ENCODE measurements at regions not wholly inside any gene's neighbourhood (a gene's known extent, or its start where the extent isn't known, plus 50 kb on each side); places are given as distances from the start of the nearest gene placed in this dataset.

GRCh38 chr10:83248106-83248631 lies 891.1 kb upstream of the GHITM start:
- TF ChIP-seq POLR2AphosphoS5 (IDR thresholded peaks at IDR 0.05; ENCODE audit: insufficient read depth in 1 of 2, low read depth in 1 of 2) = no peak
- TF ChIP-seq, protein P1, sequence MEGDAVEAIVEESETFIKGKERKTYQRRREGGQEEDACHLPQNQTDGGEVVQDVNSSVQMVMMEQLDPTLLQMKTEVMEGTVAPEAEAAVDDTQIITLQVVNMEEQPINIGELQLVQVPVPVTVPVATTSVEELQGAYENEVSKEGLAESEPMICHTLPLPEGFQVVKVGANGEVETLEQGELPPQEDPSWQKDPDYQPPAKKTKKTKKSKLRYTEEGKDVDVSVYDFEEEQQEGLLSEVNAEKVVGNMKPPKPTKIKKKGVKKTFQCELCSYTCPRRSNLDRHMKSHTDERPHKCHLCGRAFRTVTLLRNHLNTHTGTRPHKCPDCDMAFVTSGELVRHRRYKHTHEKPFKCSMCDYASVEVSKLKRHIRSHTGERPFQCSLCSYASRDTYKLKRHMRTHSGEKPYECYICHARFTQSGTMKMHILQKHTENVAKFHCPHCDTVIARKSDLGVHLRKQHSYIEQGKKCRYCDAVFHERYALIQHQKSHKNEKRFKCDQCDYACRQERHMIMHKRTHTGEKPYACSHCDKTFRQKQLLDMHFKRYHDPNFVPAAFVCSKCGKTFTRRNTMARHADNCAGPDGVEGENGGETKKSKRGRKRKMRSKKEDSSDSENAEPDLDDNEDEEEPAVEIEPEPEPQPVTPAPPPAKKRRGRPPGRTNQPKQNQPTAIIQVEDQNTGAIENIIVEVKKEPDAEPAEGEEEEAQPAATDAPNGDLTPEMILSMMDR (IDR thresholded peaks at IDR 0.05) = no peak

Data from vagina (tissue), 2 donors.